SK-MEL-5 (cell line): ENCODE measurements at regions not wholly inside any gene's neighbourhood (a gene's known extent, or its start where the extent isn't known, plus 50 kb on each side); places are given as distances from the start of the nearest gene placed in this dataset.
"Not testable (repeated sequence)": the region's sequence is repeated elsewhere in the genome, so short reads cannot be mapped to it uniquely, and the experiment has no call there.

Experiments used
- DNase-seq: peaks from one replicate; pipeline ENCODE4 v3.0.0-alpha.2; 2016; ENCODE audit warnings: low read depth, low spot score
- in situ Hi-C: cut with HindIII; loops from 2 replicates; pipeline ENCODE4 v1.10.0; 2016; ENCODE audit warnings: low sequenced_read_pairs, high pct_unique_total_duplicates, low pct_unique_long_range_greater_than_20kb

- no peak for DNase-seq
- in situ Hi-C loops = no loop called here
Measured at GRCh38 chrX:75673468-75673867, 111.6 kb downstream of the MAGEE2 start.

GRCh38 chrX:75655627-75656026 is 129.4 kb downstream of the MAGEE2 start:
- in situ Hi-C loops = no loop called here

GRCh38 chrX:75649829-75650228 is 127.0 kb upstream of the ZDHHC15 start:
- no peak for DNase-seq
- in situ Hi-C loops = no loop called here

More at GRCh38 chrX:75655627-75656026, 129.4 kb downstream of the MAGEE2 start:
- DNase-seq = no peak

GRCh38 chrX:75648803-75649588 is 126.2 kb upstream of the ZDHHC15 start:
- DNase-seq = no peak
- in situ Hi-C loops = no loop called here

- no peak for DNase-seq
- in situ Hi-C loops = no loop called here
Measured at GRCh38 chrX:75642811-75643361, 120.0 kb upstream of the ZDHHC15 start.

- in situ Hi-C loops = no loop called here
- no peak for DNase-seq
Measured at GRCh38 chrX:75638332-75638731, 115.5 kb upstream of the ZDHHC15 start.

- in situ Hi-C loops = no loop called here
Measured at GRCh38 chrX:75625232-75625631, 102.4 kb upstream of the ZDHHC15 start.

GRCh38 chrX:75623535-75623934 is 100.7 kb upstream of the ZDHHC15 start:
- DNase-seq = peak; percentile 4
- in situ Hi-C loops = no loop called here

More at GRCh38 chrX:75625232-75625631, 102.4 kb upstream of the ZDHHC15 start:
- DNase-seq = peak; percentile 73

- no peak for DNase-seq
- in situ Hi-C loops = no loop called here
Measured at GRCh38 chrX:75609406-75609805, 86.6 kb upstream of the ZDHHC15 start.

- in situ Hi-C loops = no loop called here
- DNase-seq = peak; percentile 47
Measured at GRCh38 chrX:75603833-75604232, 81.0 kb upstream of the ZDHHC15 start.

GRCh38 chrX:75602022-75602421 is 79.2 kb upstream of the ZDHHC15 start:
- DNase-seq, in situ Hi-C loops: not testable (repeated sequence)

GRCh38 chrX:75596178-75596577 is 73.3 kb upstream of the ZDHHC15 start:
- in situ Hi-C loops = no loop called here
- DNase-seq = no peak

GRCh38 chrX:75593186-75593585 is 70.3 kb upstream of the ZDHHC15 start:
- in situ Hi-C loops, DNase-seq: not testable (repeated sequence)

- in situ Hi-C loops = no loop called here
- no peak for DNase-seq
Measured at GRCh38 chrX:75582511-75582910, 59.7 kb upstream of the ZDHHC15 start.
